NK-92 treated with Interleukin-12 subunit alpha and Interleukin-12 subunit beta, amount 100 ng/mL, for 24 hours (cell line): ENCODE measurements at regions not wholly inside any gene's neighbourhood (a gene's known extent, or its start where the extent isn't known, plus 50 kb on each side); places are given as distances from the start of the nearest gene placed in this dataset.
"Not testable (repeated sequence)": the region's sequence is repeated elsewhere in the genome, so short reads cannot be mapped to it uniquely, and the experiment has no call there.

Experiments used
- DNase-seq: peaks from one replicate; lab custom pipeline; 2025; lab: John Stamatoyannopoulos, UW

DNA sequence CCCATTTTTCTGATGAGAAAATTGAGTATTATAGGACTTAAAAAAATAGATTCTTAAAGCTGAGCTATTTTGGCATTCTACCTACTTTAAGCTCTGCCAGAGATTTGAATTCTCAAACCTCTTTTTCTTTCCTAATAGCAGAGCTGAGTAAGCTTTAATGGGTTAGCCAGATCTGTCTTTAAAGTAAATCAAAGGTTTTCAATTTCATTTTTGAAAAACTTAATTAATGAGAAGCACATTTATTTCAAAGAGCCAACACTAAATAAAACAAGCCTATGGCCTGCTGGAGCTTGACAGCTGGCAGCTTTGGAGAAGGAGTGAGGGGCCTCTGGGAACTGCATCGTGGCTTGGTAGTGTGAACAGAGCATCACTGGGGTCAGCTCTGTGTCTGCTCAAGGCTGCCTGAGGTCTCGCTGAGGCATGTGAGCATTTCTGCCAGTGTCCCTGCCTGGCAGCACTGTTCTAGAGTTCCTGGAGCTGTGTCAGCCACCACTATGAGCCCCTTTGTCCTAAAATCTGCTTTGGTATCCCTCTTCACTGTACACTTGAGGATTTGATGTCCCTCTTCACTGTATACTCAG, 50.4 kb upstream of the PRSS23 start:
- no peak for DNase-seq

DNA sequence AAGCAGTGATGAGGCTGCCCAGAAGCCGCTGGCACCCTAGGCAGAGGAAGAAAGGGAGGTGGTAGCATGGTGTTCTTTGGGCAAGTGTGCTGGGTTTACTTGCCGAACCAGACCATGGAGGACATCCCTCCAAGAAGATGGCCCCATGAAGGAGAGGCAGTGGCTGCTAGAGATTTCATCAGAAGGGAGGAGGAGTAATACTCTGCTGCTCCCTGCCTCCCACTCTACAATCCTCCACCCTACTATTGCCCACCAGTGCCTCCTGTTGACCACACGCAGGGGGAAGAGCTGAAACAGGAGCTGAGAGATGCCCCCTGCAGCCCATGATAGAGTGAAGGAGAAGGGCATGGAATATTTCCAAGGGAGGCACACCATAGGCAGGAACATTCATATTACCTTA, 51.0 kb upstream of the PRSS23 start:
- no peak for DNase-seq

DNA sequence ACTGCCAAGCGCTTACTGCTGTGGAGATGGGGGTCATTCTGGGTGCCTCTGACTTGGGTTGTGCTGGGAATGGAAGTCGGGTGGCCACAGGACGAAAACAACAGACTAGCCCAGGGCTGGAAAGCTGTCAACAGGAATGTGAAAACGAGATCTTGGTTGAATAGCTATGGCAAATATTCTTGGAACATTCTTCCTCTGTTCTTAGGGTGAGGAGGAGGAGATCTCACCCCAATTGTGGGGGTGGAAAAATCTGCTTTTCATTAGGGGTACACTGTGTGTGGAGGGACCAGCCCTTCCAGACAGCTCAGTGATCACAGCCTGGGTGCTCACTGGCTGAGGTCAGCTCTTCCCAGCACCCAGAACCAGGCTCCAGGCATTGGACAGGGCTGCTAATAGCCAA, 52.0 kb upstream of the PRSS23 start:
- no peak for DNase-seq

DNA sequence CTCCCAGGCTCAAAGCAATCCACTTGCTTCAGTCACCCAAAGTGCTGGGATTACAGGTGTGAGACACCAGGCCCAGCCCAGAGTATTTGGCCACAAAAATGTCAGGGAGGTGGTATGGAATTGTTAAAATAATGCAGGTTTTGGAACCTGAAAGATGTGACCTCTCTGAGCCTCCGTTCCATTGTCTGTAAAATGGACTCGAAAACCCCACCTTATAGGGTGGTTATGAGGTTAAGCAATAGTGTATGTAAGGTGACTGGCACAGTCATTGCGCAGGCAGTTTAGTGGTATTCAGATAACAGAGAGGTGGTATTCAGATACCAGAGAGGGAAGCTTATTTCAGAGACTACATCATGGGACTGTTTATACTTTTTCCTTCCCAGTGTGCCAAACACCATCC, 52.5 kb upstream of the PRSS23 start:
- no peak for DNase-seq

DNA sequence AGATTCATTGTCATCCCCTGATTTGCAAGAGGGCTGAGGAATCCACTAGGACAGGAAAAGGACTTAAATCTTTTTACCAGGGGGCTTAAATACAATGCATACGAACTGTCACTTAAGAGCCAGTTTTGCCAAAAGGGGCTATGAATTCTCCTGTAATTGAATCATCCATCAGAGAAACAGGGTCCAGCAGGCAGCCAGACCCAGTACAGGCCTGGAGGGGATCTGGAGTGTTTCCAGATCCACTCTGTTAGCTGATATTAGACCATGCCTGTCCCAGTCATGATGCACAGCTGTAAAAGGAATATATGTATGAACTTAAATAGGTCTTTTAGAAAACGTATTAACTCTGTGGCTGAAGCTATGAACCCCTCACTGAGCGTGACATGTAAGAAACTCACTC, 53.8 kb upstream of the PRSS23 start:
- no peak for DNase-seq

DNA sequence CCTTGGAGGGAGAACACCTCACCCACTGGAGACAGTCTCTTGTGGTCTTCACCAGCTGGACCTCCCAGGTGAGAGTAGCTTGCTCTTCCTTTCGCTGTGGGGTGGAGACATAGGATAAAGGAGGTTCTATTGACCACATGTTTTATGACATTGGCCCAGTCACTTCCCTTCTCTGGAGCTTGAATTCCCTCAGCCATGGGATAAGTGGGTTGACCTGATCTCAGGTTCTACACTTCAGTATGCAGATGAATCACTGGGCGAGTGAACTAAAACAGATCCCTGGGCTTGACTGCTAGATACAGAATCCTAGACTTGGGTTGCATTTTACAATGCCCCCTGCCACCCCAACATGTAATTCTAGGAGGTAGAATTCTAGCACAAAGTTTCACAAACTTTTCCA, 54.8 kb upstream of the PRSS23 start:
- no peak for DNase-seq

DNA sequence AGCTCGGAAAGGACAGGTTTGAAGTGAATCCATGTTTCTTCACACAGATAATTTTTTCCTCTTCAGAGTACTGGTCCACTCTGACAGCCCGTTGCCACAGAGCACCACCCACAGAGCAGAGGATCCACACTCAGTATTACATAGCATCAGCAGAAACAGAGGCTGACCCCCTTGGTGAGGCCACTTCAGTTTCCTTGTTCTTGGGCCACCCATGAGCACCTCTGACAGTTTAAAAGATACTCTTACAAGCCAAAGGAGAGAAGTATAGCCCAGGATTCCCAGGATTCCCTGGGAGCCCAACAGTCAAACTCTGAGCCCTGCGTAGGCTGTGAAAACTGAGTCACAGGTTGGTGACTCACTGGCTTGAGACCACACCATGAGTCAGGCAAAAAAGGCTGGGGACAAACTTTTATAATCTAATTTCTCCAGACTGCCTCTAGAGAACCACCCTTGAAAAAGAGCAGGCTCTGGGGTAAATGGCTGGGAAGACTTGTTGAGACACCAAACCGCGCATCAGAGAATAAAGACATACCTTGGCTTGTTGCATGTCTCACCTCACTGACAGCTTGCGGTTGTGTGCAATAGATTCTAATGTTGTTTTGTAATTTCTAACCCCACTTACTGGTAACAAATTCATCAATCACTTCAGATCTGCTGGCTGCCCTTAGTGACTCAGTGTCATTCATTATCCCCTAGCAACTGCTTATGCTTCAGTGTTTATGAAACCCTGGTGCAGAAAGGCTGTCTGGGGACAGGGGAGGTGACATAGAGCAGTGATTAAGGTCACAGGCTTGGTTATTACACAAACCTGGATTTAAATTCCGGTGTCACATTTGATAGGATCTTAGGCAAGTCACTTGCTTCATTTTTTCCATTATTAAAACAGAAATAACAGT, 56.9 kb upstream of the PRSS23 start:
- peak; percentile 74 for DNase-seq

DNA sequence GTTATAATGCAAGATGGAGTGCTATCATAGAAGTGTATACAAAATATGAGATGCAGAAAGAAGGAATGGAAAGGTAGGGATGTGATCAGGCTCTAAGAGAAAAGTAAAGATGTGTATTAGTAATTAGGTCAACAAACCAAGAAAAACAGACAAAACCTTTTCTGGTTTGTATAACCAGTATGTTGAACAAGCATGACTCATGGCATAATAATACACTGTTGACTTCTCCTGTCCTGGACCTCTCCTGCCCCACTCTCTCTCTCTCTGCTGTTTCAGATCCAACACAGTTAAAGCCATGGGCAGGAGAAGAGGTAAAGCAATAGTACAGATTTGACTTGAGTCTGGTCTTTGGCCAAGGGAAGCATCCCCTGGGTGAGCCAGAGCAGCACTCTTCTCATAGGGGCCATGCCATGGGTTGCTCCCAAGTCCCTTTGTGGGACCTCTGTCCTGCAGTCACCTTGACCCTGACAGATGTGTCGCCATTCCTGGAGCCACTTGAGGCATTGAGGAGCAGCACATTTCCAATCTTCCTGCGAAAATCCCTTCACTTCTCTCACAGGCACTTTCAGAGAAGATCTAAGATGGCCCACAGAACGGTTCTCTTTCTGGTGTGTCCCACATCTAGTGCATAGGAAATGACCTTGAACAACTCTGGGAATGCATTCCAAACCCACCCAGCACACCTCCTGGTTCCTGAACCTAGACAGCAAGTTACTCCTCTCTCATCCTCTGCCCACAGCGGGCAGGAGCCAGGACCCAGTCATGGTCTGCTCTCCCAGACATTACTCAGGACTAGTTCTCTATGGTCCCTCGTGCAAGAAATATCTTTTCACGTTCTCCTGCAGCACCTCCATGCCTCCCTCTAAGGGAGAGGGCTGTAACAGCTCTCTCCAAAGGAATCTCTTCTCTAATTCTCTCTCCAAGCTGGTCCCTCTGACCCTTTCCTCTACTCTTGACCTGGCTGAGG, 58.2 kb upstream of the PRSS23 start:
- DNase-seq, result no peak

DNA sequence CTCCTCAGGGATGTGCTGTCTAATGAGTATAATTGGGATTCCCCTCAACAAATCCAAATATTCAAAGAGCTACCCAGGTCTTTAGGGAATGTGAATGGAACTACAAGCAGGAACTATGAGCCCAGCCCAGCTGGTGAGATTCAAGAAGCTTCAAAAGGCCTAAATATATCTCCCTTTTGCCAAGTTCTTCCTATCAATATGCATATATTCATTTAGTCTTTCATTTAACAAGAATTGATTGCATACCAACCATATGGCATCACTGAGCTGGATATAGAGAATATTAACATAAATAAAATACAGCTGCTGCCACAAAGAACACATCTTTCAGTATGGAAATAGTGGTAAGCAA, 58.9 kb upstream of the PRSS23 start:
- no peak for DNase-seq

DNA sequence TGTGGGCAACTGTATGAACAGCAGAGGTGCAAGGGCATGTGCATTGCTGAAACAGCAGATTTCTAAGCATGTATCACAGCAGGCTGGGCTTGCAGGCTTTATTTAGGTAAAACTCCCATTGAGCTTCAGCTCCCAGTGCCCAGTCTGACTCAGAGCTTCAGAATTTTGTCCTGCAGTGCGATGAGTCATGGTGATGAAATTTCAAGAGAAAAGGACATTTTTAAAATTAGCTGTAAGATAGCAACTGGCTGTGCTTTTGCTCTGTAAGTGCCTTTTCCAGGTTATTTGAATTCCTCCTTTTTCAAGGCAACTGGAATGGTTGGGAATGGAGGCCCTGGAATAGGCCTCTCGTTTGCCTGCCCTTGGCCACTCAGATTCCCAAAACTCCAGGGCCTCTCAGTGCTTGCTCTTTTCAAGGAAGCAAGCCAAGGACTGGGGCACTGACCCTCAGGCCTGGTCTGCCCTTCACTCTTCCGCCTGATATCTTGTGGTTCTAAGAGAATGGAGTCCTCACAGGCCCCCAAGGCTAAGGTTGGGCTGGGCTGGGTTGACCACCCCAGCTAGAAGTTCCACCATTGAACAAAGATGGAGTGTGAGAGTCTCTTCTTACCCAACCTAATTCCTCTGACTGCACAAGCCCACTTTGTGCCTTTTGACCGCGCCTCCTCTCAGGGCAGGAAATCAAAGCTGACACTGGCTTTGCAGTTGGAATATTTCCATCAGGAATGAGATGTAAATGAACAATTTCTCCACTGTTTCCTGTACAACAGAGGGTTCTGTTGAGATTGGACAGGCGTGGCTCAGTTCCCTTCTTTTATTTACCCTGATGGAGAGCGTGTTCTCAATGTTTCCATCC, 59.5 kb upstream of the PRSS23 start:
- DNase-seq, result peak; percentile 47

DNA sequence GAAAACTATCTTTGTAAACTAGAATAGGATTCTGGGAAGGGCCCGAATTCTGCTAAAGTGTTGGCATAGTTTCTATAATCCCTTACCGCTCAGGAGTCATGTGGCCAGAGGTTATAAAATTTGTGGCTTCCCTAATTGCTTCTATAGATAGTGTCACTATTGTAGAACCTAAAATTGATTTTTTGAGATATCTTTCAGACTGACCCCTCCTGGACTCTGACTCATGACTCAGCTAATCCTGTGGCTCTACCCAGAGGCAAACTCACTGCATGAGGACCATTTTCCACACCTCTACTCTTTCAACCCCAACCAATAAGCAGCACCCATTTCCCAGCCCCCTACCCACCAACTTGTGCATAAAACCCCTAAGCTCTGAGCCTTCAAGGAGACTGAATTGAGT, 61.8 kb upstream of the PRSS23 start:
- DNase-seq, result no peak

DNA sequence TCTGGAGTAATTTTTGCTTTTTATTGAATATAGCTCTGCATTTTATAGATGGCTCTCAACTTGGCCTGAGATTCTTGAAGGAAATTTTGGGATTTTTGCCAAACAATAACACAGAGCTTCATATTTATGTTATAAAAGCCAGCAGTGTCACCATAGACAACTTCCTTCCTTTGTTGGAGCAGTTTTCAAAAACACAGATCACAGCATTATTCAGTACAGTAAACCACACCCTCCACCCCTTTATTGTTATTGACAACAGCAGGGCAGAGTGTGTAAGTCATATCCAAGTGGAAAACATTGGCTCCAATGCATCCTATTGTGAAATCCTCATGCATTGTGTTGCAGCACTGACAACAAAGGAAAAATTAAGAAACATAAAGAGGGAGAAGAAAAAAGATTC, 62.6 kb upstream of the PRSS23 start:
- DNase-seq, result no peak

DNA sequence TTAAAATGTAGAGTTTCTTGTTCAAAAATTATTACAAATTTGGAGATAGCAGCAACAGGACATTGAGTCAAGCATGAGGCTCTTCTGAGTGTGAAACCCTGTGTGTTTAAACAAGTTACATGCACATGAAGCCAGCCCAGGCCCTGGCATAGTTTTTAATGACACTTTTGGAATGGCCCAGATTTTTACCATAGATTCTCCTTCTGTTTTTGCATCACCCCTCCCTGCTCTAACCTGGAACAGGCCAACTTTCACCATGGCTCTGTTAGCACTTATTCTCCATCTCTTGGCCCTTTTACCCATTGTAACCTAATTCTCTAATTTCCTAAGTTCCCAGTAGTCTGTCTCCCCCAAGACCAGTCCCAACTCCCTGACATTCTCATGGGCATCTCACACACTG, 63.1 kb upstream of the PRSS23 start:
- DNase-seq, result no peak

DNA sequence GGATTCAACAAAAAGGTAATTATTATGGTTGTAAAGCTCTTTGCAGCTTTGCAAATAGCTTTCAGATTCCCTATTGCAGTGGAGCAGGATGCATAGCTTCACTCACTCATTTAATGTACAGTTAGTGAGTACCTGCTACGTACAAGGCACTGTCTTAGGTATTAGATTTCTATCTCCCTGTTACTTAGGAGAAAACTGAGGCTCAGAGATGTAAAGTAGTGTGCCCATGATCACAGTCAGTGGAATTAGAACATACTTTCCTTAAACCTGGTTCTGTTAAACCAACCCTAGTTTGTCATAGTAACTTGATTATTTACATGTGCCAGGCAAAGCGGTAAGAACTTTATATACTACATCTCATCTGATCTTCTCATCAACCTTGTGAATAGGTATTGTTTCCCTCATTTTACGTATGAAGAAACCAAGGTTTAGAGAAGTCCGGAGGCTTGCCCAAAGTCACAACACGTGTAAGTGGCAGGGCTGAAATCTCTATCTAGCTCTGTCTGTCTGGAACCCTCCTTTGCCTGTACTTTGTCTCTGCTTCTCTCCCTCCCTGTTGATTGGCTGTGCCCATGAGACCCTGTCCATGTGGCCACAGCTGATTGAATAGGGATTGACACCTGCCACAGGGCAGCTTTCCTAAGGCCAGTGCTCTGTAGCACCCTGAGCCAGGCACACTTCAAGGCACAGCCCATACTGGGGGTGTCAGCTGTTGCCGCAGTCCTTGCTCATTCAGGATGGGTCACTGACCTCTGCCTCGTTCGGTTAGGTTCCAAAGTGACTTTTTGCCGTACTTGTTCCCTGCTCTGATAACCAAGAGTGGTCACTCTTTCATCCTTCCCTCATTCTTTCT, 63.8 kb upstream of the PRSS23 start:
- DNase-seq, result no peak

DNA sequence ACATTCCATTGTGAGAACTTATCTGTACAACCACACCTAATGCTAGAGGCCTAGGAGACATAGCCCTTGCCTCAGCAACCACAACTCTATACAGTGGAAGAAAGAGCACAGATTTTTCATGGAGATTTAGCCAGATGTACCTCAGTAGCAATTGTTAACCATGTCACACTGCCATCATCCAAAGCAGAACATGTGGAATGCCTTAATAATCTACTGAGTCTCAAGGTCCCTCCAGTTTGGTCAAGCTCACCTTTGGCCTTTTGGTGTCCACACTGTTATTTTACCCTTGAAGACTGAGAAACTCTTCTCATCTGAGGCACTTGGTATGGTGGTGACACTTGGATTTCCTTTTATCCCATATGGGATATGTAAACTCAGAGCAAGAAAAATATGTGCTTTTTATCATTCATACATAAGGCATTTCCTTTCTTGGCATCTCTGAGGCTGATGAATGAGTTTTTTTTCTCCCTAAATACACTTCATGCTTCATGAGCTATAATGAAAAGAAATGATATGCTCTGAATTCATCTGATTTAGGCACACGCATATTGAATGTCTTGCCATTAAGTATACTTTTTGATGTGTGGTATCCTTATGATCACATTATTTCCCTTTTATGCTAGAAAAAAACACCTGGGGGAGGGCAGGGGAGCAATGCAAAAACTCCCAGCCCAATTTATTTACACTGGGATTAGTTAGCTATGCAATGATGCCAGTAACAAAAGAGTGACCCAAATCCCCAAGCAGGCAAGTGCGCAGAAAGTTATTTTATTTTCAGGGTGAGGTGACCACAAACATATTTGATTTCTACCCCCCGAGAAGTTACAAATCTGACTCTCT, 63.3 kb upstream of the ME3 start:
- DNase-seq, result no peak

DNA sequence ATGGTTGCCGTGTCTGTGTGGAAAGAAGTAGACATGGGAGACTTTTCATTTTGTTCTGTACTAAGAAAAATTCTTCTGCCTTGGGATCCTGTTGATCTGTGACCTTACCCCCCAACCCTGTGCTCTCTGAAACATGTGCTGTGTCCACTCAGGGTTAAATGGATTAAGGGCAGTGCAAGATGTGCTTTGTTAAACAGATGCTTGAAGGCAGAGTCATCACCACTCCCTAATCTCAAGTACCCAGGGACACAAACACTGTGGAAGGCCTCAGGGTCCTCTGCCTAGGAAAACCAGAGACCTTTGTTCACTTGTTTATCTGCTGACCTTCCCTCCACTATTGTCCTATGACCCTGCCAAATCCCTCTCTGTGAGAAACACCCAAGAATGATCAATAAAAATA, 60.3 kb upstream of the ME3 start:
- DNase-seq, result not testable (repeated sequence)

DNA sequence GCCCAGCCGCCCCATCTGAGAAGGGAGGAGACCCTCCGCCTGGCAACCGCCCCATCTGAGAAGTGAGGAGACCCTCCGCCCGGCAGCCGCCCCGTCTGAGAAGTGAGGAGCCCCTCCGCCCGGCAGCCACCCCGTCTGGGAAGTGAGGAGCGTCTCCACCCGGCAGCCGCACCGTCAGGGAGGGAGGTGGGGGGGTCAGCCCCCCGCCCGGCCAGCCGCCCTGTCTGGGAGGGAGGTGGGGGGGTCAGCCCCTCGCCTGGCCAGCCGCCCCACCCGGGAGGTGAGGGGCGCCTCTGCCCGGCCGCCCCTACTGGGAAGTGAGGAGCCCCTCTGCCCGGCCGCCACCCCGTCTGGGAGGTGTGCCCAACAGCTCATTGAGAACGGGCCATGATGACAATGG, 59.9 kb upstream of the ME3 start:
- not testable (repeated sequence) for DNase-seq

DNA sequence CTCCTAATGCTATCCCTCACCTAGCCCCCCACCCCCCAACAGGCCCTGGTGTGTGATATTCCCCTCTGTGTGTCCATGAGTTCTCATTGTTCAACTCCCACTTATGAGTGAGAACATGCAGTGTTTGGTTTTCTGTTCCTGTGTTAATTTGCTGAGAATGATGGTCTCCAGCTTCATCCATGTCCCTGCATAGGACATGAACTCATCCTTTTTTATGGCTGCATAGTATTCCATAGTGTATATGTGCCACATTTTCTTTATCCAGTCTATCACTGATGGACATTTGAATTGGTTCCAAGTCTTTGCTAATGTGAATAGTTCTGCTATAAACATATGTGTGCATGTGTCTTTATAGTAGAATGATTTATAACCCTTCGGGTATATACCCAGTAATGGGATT, 57.2 kb upstream of the ME3 start:
- DNase-seq, result not testable (repeated sequence)

DNA sequence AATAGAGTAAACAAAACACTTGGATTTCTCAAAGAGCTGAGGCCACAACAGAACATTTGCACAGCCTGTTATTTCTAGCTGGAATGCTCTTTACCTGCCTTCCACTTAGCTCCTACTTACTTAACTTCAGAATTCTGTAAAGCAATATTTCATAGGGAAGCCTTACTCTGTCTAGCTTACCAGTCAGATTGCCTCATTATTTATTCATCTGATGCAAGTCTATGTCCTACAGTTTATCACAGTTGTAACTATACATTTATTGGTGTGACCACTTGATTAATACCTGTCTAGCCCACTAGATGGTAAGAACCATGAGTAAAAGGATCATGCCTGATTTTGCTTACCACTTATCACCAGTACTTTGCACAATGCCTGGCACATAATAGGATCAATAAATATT, 56.1 kb upstream of the ME3 start:
- no peak for DNase-seq
